Body of pancreas (tissue), 4 donors: ENCODE measurements at regions not wholly inside any gene's neighbourhood (a gene's known extent, or its start where the extent isn't known, plus 50 kb on each side); places are given as distances from the start of the nearest gene placed in this dataset.

Source experiments
- ATAC-seq: fragments of 150-250 bp; one replicate; pipeline ENCODE4 v1.9.1; 2016
- DNase-seq, 4 donors: peaks; one replicate each; pipeline ENCODE4 v3.0.0-alpha.2; 2019
- H3K27ac ChIP-seq, 4 donors: fragments of 200-600 bp; sonication (generic); 1 replicate in 3 of 4; 2 replicates in 1 of 4; pipeline versions ENCODE4 v1.5.1 to v1.6.1; 2016 to 2019; ENCODE audit warnings: mild to moderate bottlenecking in 1 of 4, mixed read lengths in 1 of 4, moderate library complexity in 1 of 4
- H3K27me3 ChIP-seq, 2 donors: fragments of 200-600 bp; sonication (generic); one replicate each; pipeline ENCODE4 v1.6.0; 2016; ENCODE audit warnings: mild to moderate bottlenecking in 1 of 2
- H3K36me3 ChIP-seq, 2 donors: fragments of 200-600 bp; sonication (generic); replicated peaks in 1 of 2; 2 replicates each; pipeline ENCODE4 v1.5.1; 2016; ENCODE audit warnings: low read depth in 2 of 2; ENCODE audit not compliant: insufficient read depth in 1 of 2
- H3K4me1 ChIP-seq: fragments of 200-600 bp; sonication (generic); one replicate; pipeline ENCODE4 v1.6.0; 2016
- H3K4me3 ChIP-seq, 2 donors: fragments of 200-600 bp; sonication (generic); 1 replicate in 1 of 2; 2 replicates in 1 of 2; pipeline ENCODE4 v1.5.1; 2016 to 2019
- H3K9me3 ChIP-seq, 3 donors: fragments of 200-600 bp; sonication (generic); 1 replicate in 2 of 3; 2 replicates in 1 of 3; pipeline ENCODE4 v1.5.1; 2016
- POLR2A ChIP-seq, 3 donors: fragments of 450-650 bp; IDR thresholded peaks; one replicate each; pipeline ENCODE4 v1.6.1; 2016; ENCODE audit warnings: antibody characterized with exemption in 3 of 3, mild to moderate bottlenecking in 2 of 3
- WGBS, 2 donors: methylation state at CpG; one replicate each; pipeline ENCODE4 v1.1.5; 2017; 5-methylcytosine and 5-hydroxymethylcytosine counted together
- intact Hi-C: fragments of 100-400 bp; cut with DNase I; formaldehyde crosslinking; loops from one replicate; pipeline ENCODE4 v1.15.1; 2023
- TF ChIP-seq, protein P1 (sequence below), 7 experiments: fragments of 450-650 bp in 4 of 7; fragments of 200-600 bp in 3 of 7; sonication (generic) in 3 of 7; IDR thresholded peaks; one replicate each; pipeline ENCODE4 v1.5.1; 2016 to 2019; ENCODE audit warnings: antibody characterized with exemption in 7 of 7

DNA sequence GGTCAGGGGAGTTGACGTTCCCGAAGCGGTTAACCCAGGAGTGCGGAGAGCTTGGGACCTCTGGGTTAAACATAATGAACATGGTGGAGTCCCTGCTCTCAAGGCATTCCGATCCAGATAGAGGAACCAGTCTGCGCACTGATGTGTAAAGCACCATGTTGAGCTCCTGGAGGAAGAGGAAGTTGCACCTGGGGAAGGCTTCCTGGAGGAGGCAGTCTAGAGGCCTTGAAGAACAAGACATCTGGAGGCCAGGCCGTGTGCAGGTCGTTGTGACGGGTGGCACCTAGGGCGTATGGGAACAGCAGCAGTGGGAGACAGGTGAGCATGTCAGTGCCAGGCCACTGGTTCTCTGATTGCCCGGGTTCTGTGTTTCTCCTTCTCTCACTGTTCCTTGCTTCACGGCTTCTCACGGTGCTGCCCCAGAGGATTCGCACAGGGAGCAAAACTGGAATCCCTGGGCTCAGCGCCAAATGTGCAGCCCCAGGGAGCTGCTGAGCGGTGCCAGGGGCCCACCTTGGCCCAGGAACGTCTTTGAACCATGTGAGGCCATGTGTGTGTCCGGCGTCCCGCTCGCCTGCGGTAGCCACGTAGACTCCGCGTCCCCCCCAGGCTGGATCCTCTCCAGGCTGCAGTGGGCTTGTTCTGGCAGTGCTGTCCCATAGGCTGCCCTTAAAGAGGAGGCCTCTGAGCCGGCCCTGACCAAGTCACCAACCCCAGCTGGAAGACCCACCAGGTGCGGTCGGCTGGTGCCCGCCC lies 122.9 kb upstream of the GALNT2 start:
- no peak for ATAC-seq
- no peaks in the 10 kb centered on the region for H3K9me3 ChIP-seq
- H3K4me1 ChIP-seq = peaks cover 53% of the 10 kb centered on the region
- 73 to 76% methylated on average over 18 to 29 of the region's 29 CpGs for WGBS, 2 donors
- intact Hi-C loops = no loop called here
- no peaks in the 10 kb centered on the region for H3K36me3 ChIP-seq
- peak; percentile 38 to 68 (median 55) for DNase-seq
- no peak overlapping the region for H3K4me3 ChIP-seq
- peak overlapping the region; percentile 42 to 86 (median 77) for H3K27ac ChIP-seq
- no peak for TF ChIP-seq POLR2A (IDR thresholded peaks at IDR 0.05)
- TF ChIP-seq, protein P1, sequence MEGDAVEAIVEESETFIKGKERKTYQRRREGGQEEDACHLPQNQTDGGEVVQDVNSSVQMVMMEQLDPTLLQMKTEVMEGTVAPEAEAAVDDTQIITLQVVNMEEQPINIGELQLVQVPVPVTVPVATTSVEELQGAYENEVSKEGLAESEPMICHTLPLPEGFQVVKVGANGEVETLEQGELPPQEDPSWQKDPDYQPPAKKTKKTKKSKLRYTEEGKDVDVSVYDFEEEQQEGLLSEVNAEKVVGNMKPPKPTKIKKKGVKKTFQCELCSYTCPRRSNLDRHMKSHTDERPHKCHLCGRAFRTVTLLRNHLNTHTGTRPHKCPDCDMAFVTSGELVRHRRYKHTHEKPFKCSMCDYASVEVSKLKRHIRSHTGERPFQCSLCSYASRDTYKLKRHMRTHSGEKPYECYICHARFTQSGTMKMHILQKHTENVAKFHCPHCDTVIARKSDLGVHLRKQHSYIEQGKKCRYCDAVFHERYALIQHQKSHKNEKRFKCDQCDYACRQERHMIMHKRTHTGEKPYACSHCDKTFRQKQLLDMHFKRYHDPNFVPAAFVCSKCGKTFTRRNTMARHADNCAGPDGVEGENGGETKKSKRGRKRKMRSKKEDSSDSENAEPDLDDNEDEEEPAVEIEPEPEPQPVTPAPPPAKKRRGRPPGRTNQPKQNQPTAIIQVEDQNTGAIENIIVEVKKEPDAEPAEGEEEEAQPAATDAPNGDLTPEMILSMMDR (IDR thresholded peaks at IDR 0.05) = no peak
- H3K27me3 ChIP-seq = no peaks in the 10 kb centered on the region

DNA sequence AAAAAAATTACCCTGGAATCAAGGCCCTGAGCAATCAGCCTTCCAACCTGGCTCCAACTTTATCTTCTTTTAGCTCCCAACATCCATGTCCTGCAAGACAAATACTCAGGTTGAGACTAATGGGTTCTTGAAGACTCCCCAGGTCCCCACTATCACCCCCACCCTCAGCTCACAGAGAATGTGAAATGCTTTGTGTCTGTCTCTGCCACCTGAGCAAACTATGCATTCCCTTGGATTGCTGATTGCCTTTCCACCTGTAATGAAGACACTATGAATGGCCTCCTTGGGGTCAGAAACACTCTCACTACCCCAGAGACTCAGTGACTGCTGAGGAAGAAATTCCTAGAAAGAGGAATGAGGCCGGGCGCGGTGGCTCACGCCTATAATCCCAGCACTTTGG lies 121.2 kb upstream of the GALNT2 start:
- TF ChIP-seq, protein P1 (IDR thresholded peaks at IDR 0.05) = no peak
- TF ChIP-seq POLR2A (IDR thresholded peaks at IDR 0.05) = no peak
- H3K4me1 ChIP-seq = peaks cover 37% of the 10 kb centered on the region
- no peaks in the 10 kb centered on the region for H3K9me3 ChIP-seq
- DNase-seq (no peak), ATAC-seq (no peak)
- no peaks in the 10 kb centered on the region for H3K27me3 ChIP-seq
- H3K4me3 ChIP-seq = no peak overlapping the region
- no peaks in the 10 kb centered on the region for H3K36me3 ChIP-seq
- H3K27ac ChIP-seq = no peak overlapping the region
- 88 to 95% methylated on average over 4 of the region's 4 CpGs for WGBS, 2 donors
- intact Hi-C loops = no loop called here

DNA sequence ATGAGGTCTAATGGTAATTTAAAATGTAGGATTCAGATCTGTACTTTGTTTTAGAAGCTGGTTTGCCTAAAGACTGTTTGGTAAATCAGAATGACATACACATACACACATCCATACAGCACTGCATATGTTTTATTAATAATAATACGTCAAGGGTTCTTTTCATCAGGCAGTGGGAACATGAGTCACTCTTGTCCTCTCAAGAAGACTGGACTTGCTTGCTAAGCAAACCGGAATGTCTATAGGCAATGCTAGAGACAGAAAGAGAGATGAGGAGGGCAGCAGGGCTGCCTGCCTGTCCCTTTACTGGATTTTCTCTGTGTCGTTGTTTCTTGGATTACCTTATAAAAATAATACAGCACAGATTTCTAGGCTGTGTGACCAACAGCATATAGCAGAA lies 119.1 kb upstream of the GALNT2 start:
- Histone ChIP-seq H3K4me1 (peaks cover 17% of the 10 kb centered on the region), H3K27ac (no peak overlapping the region), H3K36me3 (no peaks in the 10 kb centered on the region), H3K27me3 (no peaks in the 10 kb centered on the region), H3K9me3 (no peaks in the 10 kb centered on the region), H3K4me3 (no peak overlapping the region)
- TF ChIP-seq POLR2A (IDR thresholded peaks at IDR 0.05) = no peak
- TF ChIP-seq, protein P1 (IDR thresholded peaks at IDR 0.05) = no peak
- 75 to 82% methylated on average over 3 of the region's 3 CpGs for WGBS, 2 donors
- ATAC-seq (no peak), DNase-seq (no peak)
- intact Hi-C loops = no loop called here

DNA sequence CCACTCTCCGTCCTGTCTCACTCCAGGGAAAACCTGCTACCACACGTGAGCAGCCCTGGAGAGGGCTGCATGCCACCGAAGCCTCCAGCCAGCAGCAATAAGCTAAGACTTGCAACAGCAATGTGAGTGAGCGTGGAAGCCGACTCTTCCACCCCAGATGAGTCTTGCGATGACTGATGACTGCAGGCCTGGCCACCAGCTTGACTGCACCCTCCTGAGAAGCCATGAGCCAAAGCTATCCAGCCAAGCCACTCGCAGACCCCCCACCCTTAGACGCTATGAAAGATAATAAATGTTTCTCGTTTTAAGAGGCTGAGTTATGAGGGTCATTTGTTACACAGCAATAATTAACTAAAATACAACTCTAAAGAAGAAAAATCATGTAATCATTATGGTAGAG lies 118.6 kb upstream of the GALNT2 start:
- no peak for TF ChIP-seq POLR2A (IDR thresholded peaks at IDR 0.05)
- TF ChIP-seq, protein P1 (IDR thresholded peaks at IDR 0.05) = no peak
- no peaks in the 10 kb centered on the region for H3K36me3 ChIP-seq
- no peaks in the 10 kb centered on the region for H3K9me3 ChIP-seq
- H3K4me3 ChIP-seq = no peak overlapping the region
- no peak for DNase-seq
- intact Hi-C loops = no loop called here
- no peak for ATAC-seq
- no peaks in the 10 kb centered on the region for H3K27me3 ChIP-seq
- peaks cover 12% of the 10 kb centered on the region for H3K4me1 ChIP-seq
- no peak overlapping the region for H3K27ac ChIP-seq
- 61 to 78% methylated on average over 9 of the region's 9 CpGs for WGBS, 2 donors

DNA sequence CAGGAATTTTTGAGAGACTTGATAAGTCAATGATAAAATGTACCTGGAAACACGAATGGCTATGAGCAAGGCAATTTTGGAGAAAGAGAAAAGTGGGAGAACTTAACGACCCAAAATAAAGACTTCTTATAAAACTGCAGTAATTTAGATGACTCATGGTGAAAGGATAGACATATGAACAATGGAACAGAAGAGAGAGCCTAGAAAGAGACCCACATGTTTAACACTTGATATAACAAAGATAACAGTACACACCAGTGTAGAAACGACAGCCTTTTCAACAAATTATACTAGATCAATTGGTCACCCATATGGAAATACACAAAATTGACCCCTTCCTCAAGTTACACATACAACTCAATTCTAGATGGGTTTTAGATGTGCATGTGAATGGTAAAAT lies 117.5 kb upstream of the GALNT2 start:
- TF ChIP-seq, protein P1 (IDR thresholded peaks at IDR 0.05) = no peak
- no peak for TF ChIP-seq POLR2A (IDR thresholded peaks at IDR 0.05)
- H3K4me1 ChIP-seq = peaks cover 2% of the 10 kb centered on the region
- 64 to 68% methylated on average over 3 of the region's 3 CpGs for WGBS, 2 donors
- no peak overlapping the region for H3K27ac ChIP-seq
- H3K9me3 ChIP-seq = no peaks in the 10 kb centered on the region
- DNase-seq (no peak), ATAC-seq (no peak)
- no peak overlapping the region for H3K4me3 ChIP-seq
- H3K27me3 ChIP-seq = no peaks in the 10 kb centered on the region
- intact Hi-C loops = no loop called here
- no peaks in the 10 kb centered on the region for H3K36me3 ChIP-seq
